ENCODE measurements at regions not wholly inside any gene's neighbourhood (a gene's known extent, or its start where the extent isn't known, plus 50 kb on each side); places are given as distances from the start of the nearest gene placed in this dataset.

GRCh38 chr1:198467907-198468306 is 72.6 kb downstream of the ATP6V1G3 start:
- TF ChIP-seq, protein P1, sequence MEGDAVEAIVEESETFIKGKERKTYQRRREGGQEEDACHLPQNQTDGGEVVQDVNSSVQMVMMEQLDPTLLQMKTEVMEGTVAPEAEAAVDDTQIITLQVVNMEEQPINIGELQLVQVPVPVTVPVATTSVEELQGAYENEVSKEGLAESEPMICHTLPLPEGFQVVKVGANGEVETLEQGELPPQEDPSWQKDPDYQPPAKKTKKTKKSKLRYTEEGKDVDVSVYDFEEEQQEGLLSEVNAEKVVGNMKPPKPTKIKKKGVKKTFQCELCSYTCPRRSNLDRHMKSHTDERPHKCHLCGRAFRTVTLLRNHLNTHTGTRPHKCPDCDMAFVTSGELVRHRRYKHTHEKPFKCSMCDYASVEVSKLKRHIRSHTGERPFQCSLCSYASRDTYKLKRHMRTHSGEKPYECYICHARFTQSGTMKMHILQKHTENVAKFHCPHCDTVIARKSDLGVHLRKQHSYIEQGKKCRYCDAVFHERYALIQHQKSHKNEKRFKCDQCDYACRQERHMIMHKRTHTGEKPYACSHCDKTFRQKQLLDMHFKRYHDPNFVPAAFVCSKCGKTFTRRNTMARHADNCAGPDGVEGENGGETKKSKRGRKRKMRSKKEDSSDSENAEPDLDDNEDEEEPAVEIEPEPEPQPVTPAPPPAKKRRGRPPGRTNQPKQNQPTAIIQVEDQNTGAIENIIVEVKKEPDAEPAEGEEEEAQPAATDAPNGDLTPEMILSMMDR (conservative IDR thresholded peaks at IDR 0.05): no peak
- TF ChIP-seq EZH2 (IDR thresholded peaks at IDR 0.05; ENCODE audit: low read depth): no peak
